ENCODE measurements at regions not wholly inside any gene's neighbourhood (a gene's known extent, or its start where the extent isn't known, plus 50 kb on each side); places are given as distances from the start of the nearest gene placed in this dataset.

GRCh38 chr5:61272688-61273087 is 59.4 kb upstream of the ZSWIM6 start:
- H4K20me1 ChIP-seq (ENCODE audit: insufficient read depth), result no peaks in the 10 kb centered on the region
- no peak for DNase-seq
- H3K9me3 ChIP-seq (ENCODE audit: insufficient read depth, low read depth), result no peaks in the 10 kb centered on the region
- H3F3A ChIP-seq (ENCODE audit: insufficient read depth, low read depth), result no peaks in the 10 kb centered on the region
- no peak overlapping the region for H2AFZ ChIP-seq
- TF ChIP-seq, protein P1, sequence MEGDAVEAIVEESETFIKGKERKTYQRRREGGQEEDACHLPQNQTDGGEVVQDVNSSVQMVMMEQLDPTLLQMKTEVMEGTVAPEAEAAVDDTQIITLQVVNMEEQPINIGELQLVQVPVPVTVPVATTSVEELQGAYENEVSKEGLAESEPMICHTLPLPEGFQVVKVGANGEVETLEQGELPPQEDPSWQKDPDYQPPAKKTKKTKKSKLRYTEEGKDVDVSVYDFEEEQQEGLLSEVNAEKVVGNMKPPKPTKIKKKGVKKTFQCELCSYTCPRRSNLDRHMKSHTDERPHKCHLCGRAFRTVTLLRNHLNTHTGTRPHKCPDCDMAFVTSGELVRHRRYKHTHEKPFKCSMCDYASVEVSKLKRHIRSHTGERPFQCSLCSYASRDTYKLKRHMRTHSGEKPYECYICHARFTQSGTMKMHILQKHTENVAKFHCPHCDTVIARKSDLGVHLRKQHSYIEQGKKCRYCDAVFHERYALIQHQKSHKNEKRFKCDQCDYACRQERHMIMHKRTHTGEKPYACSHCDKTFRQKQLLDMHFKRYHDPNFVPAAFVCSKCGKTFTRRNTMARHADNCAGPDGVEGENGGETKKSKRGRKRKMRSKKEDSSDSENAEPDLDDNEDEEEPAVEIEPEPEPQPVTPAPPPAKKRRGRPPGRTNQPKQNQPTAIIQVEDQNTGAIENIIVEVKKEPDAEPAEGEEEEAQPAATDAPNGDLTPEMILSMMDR (conservative IDR thresholded peaks at IDR 0.05), result no peak
- no peak for TF ChIP-seq EZH2 (IDR thresholded peaks at IDR 0.05; ENCODE audit: low read depth)
- ChIA-PET POLR2A (ENCODE audit: unreplicated experiment) (no interaction called here), CTCF (no interaction called here)
- no peaks in the 10 kb centered on the region for H3K36me3 ChIP-seq (ENCODE audit: low read depth)
- H3K4me2 ChIP-seq, result no peak overlapping the region
- no peak overlapping the region for H3K27ac ChIP-seq
- BruUV-seq (replicated peaks), result no TSS peak
- H3K79me2 ChIP-seq (ENCODE audit: low read depth), result no peaks in the 10 kb centered on the region
- no peaks in the 10 kb centered on the region for H3K27me3 ChIP-seq (ENCODE audit: insufficient read depth, low read depth)
- peaks cover 9% of the 10 kb centered on the region; the same call in 1 of the 2 replicates for H3K4me1 ChIP-seq (replicated peaks; ENCODE audit: insufficient read depth)
- no peaks in the 10 kb centered on the region for H3K9me2 ChIP-seq (ENCODE audit: insufficient read depth)
- intact Hi-C loops (cut with micrococcal nuclease; ENCODE audit: unreplicated experiment), result no loop called here
- no peak overlapping the region for H3K4me3 ChIP-seq

DNA sequence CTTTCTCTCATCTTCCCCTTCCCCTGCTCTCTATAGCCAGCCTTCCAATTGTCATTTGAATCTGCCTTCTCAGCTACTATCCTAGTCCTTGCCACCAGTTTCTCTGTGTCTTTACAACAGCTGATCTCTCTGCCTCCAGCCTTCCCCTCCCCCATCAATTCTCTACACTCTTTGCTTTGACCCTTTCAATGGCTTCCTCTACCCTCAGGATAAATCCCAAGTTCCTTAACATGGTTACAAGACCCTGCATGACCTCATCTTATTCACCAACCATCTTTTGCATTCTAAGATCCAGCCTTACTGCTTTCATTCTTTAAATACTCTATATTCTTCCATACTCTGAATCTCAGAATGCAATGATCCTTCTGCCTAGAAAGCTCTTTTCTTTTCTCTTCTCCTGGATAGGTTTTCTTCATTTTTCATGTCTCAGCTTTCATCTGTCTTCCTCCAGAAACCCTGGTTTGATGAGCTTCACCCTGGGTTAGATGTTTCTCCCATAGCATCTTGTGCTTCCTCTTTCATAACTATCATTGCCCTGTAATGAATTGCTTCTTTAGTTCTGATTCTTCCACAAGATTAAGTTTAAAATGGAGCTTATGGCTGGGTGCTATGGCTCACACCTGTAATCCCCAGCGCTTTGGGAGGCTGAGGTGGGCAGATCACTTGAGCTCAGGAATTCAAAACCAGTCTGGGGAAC is 58.6 kb upstream of the ZSWIM6 start:
- Histone ChIP-seq H3K27me3 (ENCODE audit: insufficient read depth, low read depth) (no peaks in the 10 kb centered on the region), H3K4me1 (replicated peaks; ENCODE audit: insufficient read depth) (peaks cover 9% of the 10 kb centered on the region; the same call in 1 of the 2 replicates), H3F3A (ENCODE audit: insufficient read depth, low read depth) (no peaks in the 10 kb centered on the region), H3K9me2 (ENCODE audit: insufficient read depth) (no peaks in the 10 kb centered on the region), H3K79me2 (ENCODE audit: low read depth) (no peaks in the 10 kb centered on the region), H2AFZ (no peak overlapping the region), H3K9me3 (ENCODE audit: insufficient read depth, low read depth) (no peaks in the 10 kb centered on the region), H3K4me2 (no peak overlapping the region), H3K27ac (no peak overlapping the region), H3K4me3 (no peak overlapping the region), H4K20me1 (ENCODE audit: insufficient read depth) (no peaks in the 10 kb centered on the region), H3K36me3 (ENCODE audit: low read depth) (no peaks in the 10 kb centered on the region)
- no TSS peak for BruUV-seq (replicated peaks)
- ChIA-PET CTCF (no interaction called here), POLR2A (ENCODE audit: unreplicated experiment) (no interaction called here)
- no peak for DNase-seq
- intact Hi-C loops (cut with micrococcal nuclease; ENCODE audit: unreplicated experiment), result no loop called here
- TF ChIP-seq EZH2 (IDR thresholded peaks at IDR 0.05; ENCODE audit: low read depth), result no peak
- TF ChIP-seq, protein P1 (conservative IDR thresholded peaks at IDR 0.05), result no peak

DNA sequence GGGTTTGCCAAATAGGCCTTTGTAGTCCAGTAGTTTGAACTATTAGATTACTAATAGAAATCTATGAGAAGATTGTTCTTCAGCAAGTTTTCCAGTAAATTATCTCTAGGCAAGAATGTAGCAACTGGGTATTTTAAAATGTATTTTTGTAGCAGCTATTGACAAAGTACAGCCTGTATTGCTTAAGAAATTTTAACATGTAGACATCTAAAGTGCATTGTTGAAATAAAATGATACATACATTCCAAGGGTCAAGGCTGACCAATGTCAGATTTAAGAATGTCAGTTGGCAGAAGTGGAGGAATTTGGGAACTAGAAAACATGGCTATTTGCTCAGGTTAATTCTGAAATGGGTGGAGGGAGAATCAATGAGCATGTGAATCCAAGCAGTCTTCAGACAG is 57.5 kb upstream of the ZSWIM6 start:
- Histone ChIP-seq H3K9me3 (ENCODE audit: insufficient read depth, low read depth) (no peaks in the 10 kb centered on the region), H3K27ac (no peak overlapping the region), H3K4me1 (replicated peaks; ENCODE audit: insufficient read depth) (peaks cover 9% of the 10 kb centered on the region; the same call in 1 of the 2 replicates), H3K27me3 (ENCODE audit: insufficient read depth, low read depth) (no peaks in the 10 kb centered on the region), H3K79me2 (ENCODE audit: low read depth) (no peaks in the 10 kb centered on the region), H3K4me3 (no peak overlapping the region), H3K9me2 (ENCODE audit: insufficient read depth) (no peaks in the 10 kb centered on the region), H3K36me3 (ENCODE audit: low read depth) (no peaks in the 10 kb centered on the region), H4K20me1 (ENCODE audit: insufficient read depth) (no peaks in the 10 kb centered on the region), H3F3A (ENCODE audit: insufficient read depth, low read depth) (0 out of 2 replicates have a peak, but pooled peaks cover 4% of the 10 kb centered on the region), H3K4me2 (no peak overlapping the region), H2AFZ (no peak overlapping the region)
- DNase-seq, result no peak
- CTCF ChIA-PET, result interaction anchor here (0.7 kb wide), 1 partner anchor 18 kb away, joined by 3 read pairs; no protein-coding TSS in a partner anchor
- no TSS peak for BruUV-seq (replicated peaks)
- intact Hi-C loops (cut with micrococcal nuclease; ENCODE audit: unreplicated experiment), result no loop called here
- TF ChIP-seq EZH2 (IDR thresholded peaks at IDR 0.05; ENCODE audit: low read depth), result no peak
- TF ChIP-seq, protein P1 (conservative IDR thresholded peaks at IDR 0.05), result no peak
- POLR2A ChIA-PET (ENCODE audit: unreplicated experiment), result interaction anchor here (0.6 kb wide), 1 partner anchor 57 kb away, joined by 3 read pairs; no protein-coding TSS in a partner anchor
